NCI-H524 (cell line): ENCODE measurements at regions not wholly inside any gene's neighbourhood (a gene's known extent, or its start where the extent isn't known, plus 50 kb on each side); places are given as distances from the start of the nearest gene placed in this dataset.
"Not testable (repeated sequence)": the region's sequence is repeated elsewhere in the genome, so short reads cannot be mapped to it uniquely, and the experiment has no call there.

Source experiments
- DNase-seq, 2 experiments: peaks; one replicate each; lab custom pipeline; 2025; lab: John Stamatoyannopoulos, UW

DNA sequence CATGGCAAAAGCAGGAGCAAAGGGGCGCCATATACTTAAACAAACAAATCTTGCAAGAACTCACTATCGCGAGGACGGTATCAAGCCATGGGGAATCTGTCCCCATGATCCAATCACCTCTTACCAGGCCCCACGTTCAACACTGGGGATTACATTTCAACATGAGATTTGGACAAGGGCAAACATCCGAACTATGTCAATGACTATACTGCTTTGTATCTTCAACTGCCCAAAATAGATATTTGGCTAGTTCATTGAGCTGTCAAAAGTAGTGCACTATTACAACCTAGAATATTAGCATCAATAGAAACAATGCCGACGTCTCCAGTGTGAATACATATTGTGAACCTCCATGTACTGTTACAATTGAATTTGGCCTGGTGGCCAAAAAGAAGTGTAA lies 760.4 kb downstream of the MCTP2 start:
- DNase-seq = no peak

DNA sequence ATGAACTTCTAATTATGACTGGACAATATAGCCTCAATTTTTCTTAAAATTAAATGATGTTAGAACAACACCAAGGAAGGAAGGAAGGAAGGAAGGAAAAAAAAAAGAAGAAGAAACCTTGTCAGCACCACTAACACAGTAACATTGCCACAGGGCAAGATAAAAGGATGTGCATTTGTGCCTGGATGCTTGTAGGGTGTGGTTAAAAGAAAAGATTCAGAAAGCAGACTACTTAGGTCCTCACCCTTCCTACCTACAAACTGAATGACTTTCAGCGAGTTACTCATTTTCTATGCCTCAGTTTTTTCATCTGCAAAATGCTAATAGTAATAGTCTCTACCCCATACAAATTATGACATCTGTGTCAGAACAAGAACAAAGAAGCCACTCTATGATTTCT lies 778.3 kb downstream of the MCTP2 start:
- no peak for DNase-seq

DNA sequence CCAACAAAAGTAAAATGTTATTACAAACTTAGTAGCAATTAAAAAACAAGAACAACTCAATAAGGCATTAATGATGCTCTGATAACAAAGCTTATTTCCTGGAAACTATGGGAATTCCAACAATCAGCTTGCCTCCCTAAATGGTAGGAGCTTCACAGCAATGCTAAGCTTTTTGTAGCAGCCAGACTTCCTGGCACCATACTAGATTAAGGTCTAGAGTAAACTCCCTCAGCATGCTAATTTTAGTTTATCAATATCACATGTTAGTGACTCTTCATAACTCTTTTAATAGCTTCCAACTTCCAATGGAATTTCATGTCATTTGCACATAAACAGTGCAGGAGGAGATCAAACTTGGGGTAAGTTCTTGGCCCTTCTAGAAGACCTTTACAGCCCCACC lies 782.0 kb downstream of the MCTP2 start:
- no peak for DNase-seq

DNA sequence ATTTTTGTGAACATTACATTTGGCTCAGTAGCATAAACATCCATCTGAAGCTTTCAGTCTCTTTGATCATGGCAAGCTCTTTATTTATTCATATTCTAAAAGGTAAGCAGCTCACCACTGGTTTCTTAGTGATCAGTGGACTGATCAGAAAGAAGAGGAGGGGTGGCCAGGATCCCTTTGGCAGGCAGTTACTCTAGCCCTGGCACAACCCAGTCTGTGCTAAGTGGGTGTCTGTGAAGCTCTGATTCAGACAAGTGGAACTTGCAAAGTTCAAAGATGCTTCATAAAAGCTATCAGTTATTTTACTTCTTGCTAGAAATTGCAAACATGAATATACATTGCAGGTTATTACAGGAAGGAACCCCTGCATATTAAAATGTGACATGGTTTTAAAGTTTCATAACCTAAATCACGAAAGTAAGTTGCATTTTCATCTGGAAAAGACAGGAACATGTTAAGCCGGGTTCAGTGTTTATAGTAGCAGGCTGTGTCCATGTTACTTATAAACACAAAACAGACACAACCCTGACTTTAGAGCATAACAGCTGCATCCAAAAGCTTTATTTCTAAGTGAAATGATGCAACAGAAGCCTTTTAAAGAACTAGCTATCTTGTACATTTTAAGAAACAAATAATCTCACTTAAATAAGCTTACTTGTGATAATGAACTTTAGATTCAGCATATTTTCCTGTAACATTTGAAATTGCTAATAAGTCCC lies 785.3 kb downstream of the MCTP2 start:
- DNase-seq = no peak

GRCh38 chr15:95017666-95018328 lies 786.4 kb downstream of the MCTP2 start:
- no peak for DNase-seq

DNA sequence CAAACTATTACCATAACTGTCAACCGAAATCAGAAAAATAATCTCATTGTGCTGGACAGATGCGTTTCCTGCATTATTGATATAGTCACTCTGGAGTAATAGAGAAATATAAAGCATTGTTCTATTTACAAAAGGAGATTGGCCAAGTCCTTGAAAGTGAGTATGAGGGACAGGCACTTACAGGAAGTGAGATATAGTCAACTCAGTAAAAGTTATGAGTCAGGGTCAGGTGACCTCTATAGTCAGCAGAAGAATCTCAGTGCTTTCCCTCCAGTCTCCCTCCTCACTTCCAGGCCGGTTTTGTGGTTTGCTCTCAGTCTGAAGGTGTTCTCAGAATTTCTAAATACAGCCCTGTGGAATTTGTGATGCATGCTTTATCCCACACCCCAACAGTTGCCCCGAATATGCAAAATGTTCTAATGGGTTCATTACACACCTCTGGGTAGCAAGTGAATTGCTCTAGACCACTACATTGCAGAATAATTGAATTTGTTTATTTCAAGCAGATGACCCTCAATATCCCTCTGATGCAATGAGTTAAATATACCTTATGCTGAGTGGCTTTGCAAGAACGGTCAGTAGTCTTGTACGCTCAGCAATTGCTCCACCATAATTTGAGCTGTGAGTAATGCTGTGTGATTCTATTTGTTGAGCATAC lies 787.7 kb downstream of the MCTP2 start:
- no peak for DNase-seq

DNA sequence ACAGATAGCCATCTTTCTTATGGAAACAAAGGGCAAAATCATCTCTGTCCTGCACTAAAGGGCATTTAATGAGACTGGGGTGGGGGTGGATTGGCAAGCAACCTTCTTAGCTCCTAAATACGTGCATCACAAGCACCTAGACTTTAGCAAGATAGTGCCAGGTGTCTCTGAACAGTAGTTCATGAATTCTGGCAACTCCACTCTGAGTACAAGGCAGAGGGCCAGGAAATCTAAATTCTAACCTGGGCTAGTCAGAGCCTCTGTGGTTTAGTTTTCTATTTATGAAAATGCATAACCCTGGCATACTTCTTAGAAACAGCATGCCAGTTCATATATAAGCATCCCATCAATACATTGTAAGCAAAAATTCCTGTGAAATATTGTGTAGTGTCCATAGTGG lies 788.5 kb downstream of the MCTP2 start:
- no peak for DNase-seq

DNA sequence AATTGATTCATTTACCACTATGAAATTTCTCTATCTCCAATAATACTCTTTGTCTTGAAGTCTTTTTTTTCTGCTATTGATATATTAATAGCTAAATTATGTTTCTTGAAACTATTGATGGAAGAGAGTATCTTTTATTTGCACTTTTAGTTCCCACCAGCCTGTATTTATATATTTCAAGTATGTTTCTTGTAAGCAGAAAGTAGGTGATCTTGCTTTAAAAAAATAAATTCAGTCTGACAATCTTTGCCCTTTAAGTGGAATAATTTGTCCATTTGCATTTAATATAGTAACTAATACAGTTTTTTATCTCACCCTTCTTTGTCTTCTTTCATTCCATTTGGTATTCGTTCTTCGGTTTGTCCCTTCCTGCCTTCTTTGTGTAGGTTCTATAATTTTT lies 790.5 kb downstream of the MCTP2 start:
- no peak for DNase-seq

- peak in 1 of 2 experiments; percentile 60 for DNase-seq
Observed at GRCh38 chr15:95024351-95024750, 793.0 kb downstream of the MCTP2 start.

- DNase-seq = peak; percentile 42 to 74
Observed at GRCh38 chr15:95025924-95026728, 794.8 kb downstream of the MCTP2 start.

DNA sequence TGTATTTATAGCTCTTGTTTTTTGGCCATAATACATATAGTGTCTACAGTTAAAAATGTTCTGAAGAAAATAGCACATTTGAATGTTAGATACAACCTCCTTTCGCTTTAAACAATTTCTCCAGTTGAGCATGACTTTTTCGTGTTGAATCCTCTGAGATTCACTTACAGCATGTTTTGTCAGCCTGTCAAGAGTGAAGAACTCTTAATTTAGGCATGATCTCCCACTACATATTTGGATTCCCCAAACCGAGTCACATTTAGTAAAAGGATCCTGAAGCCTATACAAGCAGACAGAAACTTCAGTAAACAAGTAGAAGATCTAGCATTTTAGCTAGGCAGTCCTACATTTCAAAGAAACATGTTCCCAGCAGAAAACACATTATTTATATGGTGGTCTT lies 796.6 kb downstream of the MCTP2 start:
- DNase-seq = no peak

- no peak for DNase-seq
Observed at GRCh38 chr15:95032156-95032555, 800.8 kb downstream of the MCTP2 start.

- no peak for DNase-seq
Observed at GRCh38 chr15:95035106-95035505, 803.7 kb downstream of the MCTP2 start.

DNA sequence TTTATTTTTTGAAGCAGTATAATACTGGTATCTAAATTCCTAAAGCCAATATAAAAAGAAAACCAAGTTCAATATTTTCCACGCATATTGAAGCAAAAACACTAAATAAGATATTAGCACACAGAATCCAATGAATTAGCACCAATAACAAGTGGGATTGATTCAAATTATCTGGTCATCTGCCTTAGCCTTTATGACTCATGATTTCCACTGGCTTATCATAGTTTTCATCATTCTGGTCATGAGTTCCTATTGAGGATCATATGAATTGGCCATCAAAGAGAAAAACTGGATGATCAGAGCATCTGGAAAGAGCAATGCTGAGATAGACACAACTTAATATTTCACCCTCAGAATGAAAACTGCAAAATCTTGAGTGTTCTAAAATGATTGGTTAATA lies 809.9 kb downstream of the MCTP2 start:
- no peak for DNase-seq

- DNase-seq = not testable (repeated sequence)
Observed at GRCh38 chr15:95043236-95043932, 812.0 kb downstream of the MCTP2 start.

DNA sequence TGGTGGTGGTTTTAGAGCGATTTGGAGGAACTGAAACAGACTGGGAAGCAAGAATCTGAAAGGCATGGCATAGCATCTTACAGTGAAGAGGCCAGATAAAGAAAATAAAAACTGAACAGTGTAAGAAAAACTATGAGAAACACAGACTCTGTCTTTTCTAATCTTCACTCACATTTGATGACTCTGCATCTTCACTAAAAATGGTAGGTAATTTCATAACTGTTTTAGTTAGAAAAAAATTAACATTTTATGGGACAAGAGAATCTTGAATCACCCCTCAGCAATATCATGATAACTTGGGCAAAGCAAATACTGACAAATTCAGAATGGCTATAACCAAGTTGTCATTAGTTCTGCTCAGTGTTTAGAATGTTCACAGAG lies 812.6 kb downstream of the MCTP2 start:
- DNase-seq = no peak

GRCh38 chr15:95044745-95045417 lies 813.5 kb downstream of the MCTP2 start:
- DNase-seq = no peak

GRCh38 chr15:95051861-95052260 lies 820.5 kb downstream of the MCTP2 start:
- DNase-seq = no peak

DNA sequence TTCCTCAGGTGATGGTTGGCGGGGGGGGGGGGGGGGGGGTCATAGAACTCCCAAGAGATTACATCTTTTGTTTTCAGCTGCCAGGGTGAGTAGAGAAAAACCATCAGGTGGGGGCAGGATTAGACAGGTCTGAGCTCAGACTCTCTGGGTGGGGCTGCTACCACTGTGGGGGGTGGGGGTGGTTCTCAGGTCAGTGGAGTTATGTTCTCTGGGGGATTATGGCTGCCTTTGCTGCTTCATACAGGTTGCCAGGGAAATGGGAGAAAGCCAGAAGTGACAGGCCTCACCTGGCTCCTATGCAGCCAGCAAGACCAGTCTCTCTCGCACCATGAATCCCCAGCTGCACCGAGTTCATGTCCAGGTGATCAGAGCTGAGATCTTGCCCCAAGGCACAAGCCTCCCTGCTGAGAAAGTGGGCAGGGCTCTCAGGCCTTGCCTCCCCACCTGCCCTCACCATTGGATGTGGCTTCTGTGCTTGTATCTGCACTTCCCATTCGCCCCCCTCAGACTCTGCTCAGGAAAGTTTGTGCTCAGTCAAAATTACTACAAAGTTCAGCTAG lies 828.1 kb downstream of the MCTP2 start:
- no peak for DNase-seq

DNA sequence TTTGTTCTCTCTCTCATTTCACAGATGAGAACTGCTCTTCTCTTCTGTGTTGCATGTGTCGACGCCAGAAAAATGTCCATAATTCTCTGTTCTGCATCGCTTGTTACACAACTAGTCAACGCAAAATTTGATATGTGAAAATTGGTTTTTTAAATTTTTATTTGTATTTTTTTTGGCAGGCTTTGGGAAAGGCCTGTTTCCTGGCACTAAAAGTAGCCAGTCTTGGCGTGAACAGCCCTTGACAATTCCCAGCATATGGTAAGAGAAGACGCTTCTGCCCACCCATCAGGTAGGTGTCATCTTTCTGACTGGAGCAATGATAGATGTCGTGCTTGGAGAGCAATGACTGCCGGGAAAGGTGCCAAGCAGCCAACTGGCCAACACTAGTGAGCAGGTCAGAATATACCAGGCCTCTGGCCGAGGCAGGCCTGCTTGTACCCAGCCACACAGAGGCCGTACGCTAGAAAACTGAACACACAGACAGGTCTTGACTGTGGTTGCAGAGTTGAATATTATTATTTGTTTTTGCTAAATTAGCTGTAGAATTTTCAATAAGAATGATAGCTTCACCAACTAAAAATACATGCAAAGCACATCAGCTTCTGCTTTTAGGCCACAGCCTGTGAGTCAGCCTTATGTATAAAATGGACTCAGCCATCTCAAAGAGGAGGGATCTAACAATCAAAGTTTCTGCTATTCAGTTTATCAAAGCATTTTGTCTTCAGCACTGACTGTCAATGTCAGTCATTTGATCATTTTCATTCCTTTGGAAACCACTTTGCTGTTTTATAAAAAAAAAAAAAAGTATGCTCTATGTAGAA lies 837.5 kb downstream of the MCTP2 start:
- no peak for DNase-seq
